ENCODE measurements at regions not wholly inside any gene's neighbourhood (a gene's known extent, or its start where the extent isn't known, plus 50 kb on each side); places are given as distances from the start of the nearest gene placed in this dataset.

GRCh38 chr5:117463881-117464570 is 889.4 kb upstream of the SEMA6A start:
- WGBS (ENCODE audit: insufficient coverage), result no CpG with 5 or more reads among the region's 3 CpGs
- DNase-seq, result peak; percentile 73
- H3K36me3 ChIP-seq (ENCODE audit: control insufficient read depth, insufficient read depth, low read length), result no peaks in the 10 kb centered on the region
- H3K27ac ChIP-seq (ENCODE audit: low read length), result peak overlapping the region; percentile 15
- no peaks in the 10 kb centered on the region for H3K27me3 ChIP-seq (ENCODE audit: control insufficient read depth, insufficient read depth, low read length)
- H3K4me1 ChIP-seq (ENCODE audit: control insufficient read depth, insufficient read depth, low read length), result peaks cover 6% of the 10 kb centered on the region
- H3K4me3 ChIP-seq (ENCODE audit: low read length), result no peak overlapping the region
- no peaks in the 10 kb centered on the region for H3K9me3 ChIP-seq (replicated peaks; ENCODE audit: control insufficient read depth, low read depth, low read length)

GRCh38 chr5:117461966-117462365 is 887.3 kb upstream of the SEMA6A start:
- Histone ChIP-seq H3K36me3 (ENCODE audit: control insufficient read depth, insufficient read depth, low read length) (no peaks in the 10 kb centered on the region), H3K9me3 (replicated peaks; ENCODE audit: control insufficient read depth, low read depth, low read length) (no peaks in the 10 kb centered on the region), H3K27ac (ENCODE audit: low read length) (no peak overlapping the region), H3K4me3 (ENCODE audit: low read length) (no peak overlapping the region), H3K4me1 (ENCODE audit: control insufficient read depth, insufficient read depth, low read length) (peaks cover 6% of the 10 kb centered on the region), H3K27me3 (ENCODE audit: control insufficient read depth, insufficient read depth, low read length) (no peaks in the 10 kb centered on the region)
- WGBS (ENCODE audit: insufficient coverage), result no CpG with 5 or more reads among the region's 2 CpGs
- DNase-seq, result peak; percentile 52

GRCh38 chr5:117461403-117461802 is 886.8 kb upstream of the SEMA6A start:
- no peak for DNase-seq
- Histone ChIP-seq H3K4me1 (ENCODE audit: control insufficient read depth, insufficient read depth, low read length) (peaks cover 6% of the 10 kb centered on the region), H3K4me3 (ENCODE audit: low read length) (no peak overlapping the region), H3K27ac (ENCODE audit: low read length) (no peak overlapping the region), H3K9me3 (replicated peaks; ENCODE audit: control insufficient read depth, low read depth, low read length) (no peaks in the 10 kb centered on the region), H3K27me3 (ENCODE audit: control insufficient read depth, insufficient read depth, low read length) (no peaks in the 10 kb centered on the region), H3K36me3 (ENCODE audit: control insufficient read depth, insufficient read depth, low read length) (no peaks in the 10 kb centered on the region)
- WGBS (ENCODE audit: insufficient coverage), result no CpG with 5 or more reads among the region's 1 CpG

- no peaks in the 10 kb centered on the region for H3K27me3 ChIP-seq (ENCODE audit: control insufficient read depth, insufficient read depth, low read length)
- no peaks in the 10 kb centered on the region for H3K9me3 ChIP-seq (replicated peaks; ENCODE audit: control insufficient read depth, low read depth, low read length)
- no peak overlapping the region for H3K4me3 ChIP-seq (ENCODE audit: low read length)
- H3K4me1 ChIP-seq (ENCODE audit: control insufficient read depth, insufficient read depth, low read length), result no peaks in the 10 kb centered on the region
- no CpG with 5 or more reads among the region's 1 CpG for WGBS (ENCODE audit: insufficient coverage)
- no peak overlapping the region for H3K27ac ChIP-seq (ENCODE audit: low read length)
- peak; percentile 57 for DNase-seq
- no peaks in the 10 kb centered on the region for H3K36me3 ChIP-seq (ENCODE audit: control insufficient read depth, insufficient read depth, low read length)
These were observed 883.0 kb upstream of the SEMA6A start for GRCh38 chr5:117457656-117458055.

- DNase-seq, result peak; percentile 83
- Histone ChIP-seq H3K4me3 (ENCODE audit: low read length) (no peak overlapping the region), H3K27me3 (ENCODE audit: control insufficient read depth, insufficient read depth, low read length) (no peaks in the 10 kb centered on the region), H3K9me3 (replicated peaks; ENCODE audit: control insufficient read depth, low read depth, low read length) (no peaks in the 10 kb centered on the region), H3K27ac (ENCODE audit: low read length) (peak overlapping the region; percentile 29), H3K4me1 (ENCODE audit: control insufficient read depth, insufficient read depth, low read length) (no peaks in the 10 kb centered on the region), H3K36me3 (ENCODE audit: control insufficient read depth, insufficient read depth, low read length) (no peaks in the 10 kb centered on the region)
- WGBS (ENCODE audit: insufficient coverage), result 42% methylated on average over 3 of the region's 4 CpGs
These were observed 882.3 kb upstream of the SEMA6A start for GRCh38 chr5:117456866-117457470.

GRCh38 chr5:117455236-117456233 is 880.9 kb upstream of the SEMA6A start:
- no peak for DNase-seq
- H3K4me1 ChIP-seq (ENCODE audit: control insufficient read depth, insufficient read depth, low read length), result no peaks in the 10 kb centered on the region
- no peak overlapping the region for H3K4me3 ChIP-seq (ENCODE audit: low read length)
- WGBS (ENCODE audit: insufficient coverage), result 76% methylated on average over 14 of the region's 21 CpGs
- no peaks in the 10 kb centered on the region for H3K9me3 ChIP-seq (replicated peaks; ENCODE audit: control insufficient read depth, low read depth, low read length)
- no peak overlapping the region for H3K27ac ChIP-seq (ENCODE audit: low read length)
- H3K36me3 ChIP-seq (ENCODE audit: control insufficient read depth, insufficient read depth, low read length), result no peaks in the 10 kb centered on the region
- no peaks in the 10 kb centered on the region for H3K27me3 ChIP-seq (ENCODE audit: control insufficient read depth, insufficient read depth, low read length)

- WGBS (ENCODE audit: insufficient coverage), result 42% methylated on average over 12 of the region's 13 CpGs
- H3K4me3 ChIP-seq (ENCODE audit: low read length), result no peak overlapping the region
- H3K36me3 ChIP-seq (ENCODE audit: control insufficient read depth, insufficient read depth, low read length), result no peaks in the 10 kb centered on the region
- H3K9me3 ChIP-seq (replicated peaks; ENCODE audit: control insufficient read depth, low read depth, low read length), result no peaks in the 10 kb centered on the region
- no peak overlapping the region for H3K27ac ChIP-seq (ENCODE audit: low read length)
- DNase-seq, result no peak
- H3K27me3 ChIP-seq (ENCODE audit: control insufficient read depth, insufficient read depth, low read length), result no peaks in the 10 kb centered on the region
- H3K4me1 ChIP-seq (ENCODE audit: control insufficient read depth, insufficient read depth, low read length), result no peaks in the 10 kb centered on the region
These were observed 880.1 kb upstream of the SEMA6A start for GRCh38 chr5:117454716-117455212.

- DNase-seq, result no peak
- Histone ChIP-seq H3K27ac (ENCODE audit: low read length) (no peak overlapping the region), H3K9me3 (replicated peaks; ENCODE audit: control insufficient read depth, low read depth, low read length) (no peaks in the 10 kb centered on the region), H3K27me3 (ENCODE audit: control insufficient read depth, insufficient read depth, low read length) (no peaks in the 10 kb centered on the region), H3K4me1 (ENCODE audit: control insufficient read depth, insufficient read depth, low read length) (peaks cover 2% of the 10 kb centered on the region), H3K4me3 (ENCODE audit: low read length) (no peak overlapping the region), H3K36me3 (ENCODE audit: control insufficient read depth, insufficient read depth, low read length) (no peaks in the 10 kb centered on the region)
- WGBS (ENCODE audit: insufficient coverage), result no CpG with 5 or more reads among the region's 4 CpGs
These were observed 862.2 kb upstream of the SEMA6A start for GRCh38 chr5:117436846-117437245.

- H3K36me3 ChIP-seq (ENCODE audit: control insufficient read depth, insufficient read depth, low read length), result no peaks in the 10 kb centered on the region
- DNase-seq, result no peak
- peaks cover 2% of the 10 kb centered on the region for H3K4me1 ChIP-seq (ENCODE audit: control insufficient read depth, insufficient read depth, low read length)
- no peak overlapping the region for H3K4me3 ChIP-seq (ENCODE audit: low read length)
- no peaks in the 10 kb centered on the region for H3K27me3 ChIP-seq (ENCODE audit: control insufficient read depth, insufficient read depth, low read length)
- WGBS (ENCODE audit: insufficient coverage), result no CpG with 5 or more reads among the region's 2 CpGs
- no peaks in the 10 kb centered on the region for H3K9me3 ChIP-seq (replicated peaks; ENCODE audit: control insufficient read depth, low read depth, low read length)
- H3K27ac ChIP-seq (ENCODE audit: low read length), result no peak overlapping the region
These were observed 860.6 kb upstream of the SEMA6A start for GRCh38 chr5:117435203-117435602.

- Histone ChIP-seq H3K36me3 (ENCODE audit: control insufficient read depth, insufficient read depth, low read length) (no peaks in the 10 kb centered on the region), H3K9me3 (replicated peaks; ENCODE audit: control insufficient read depth, low read depth, low read length) (no peaks in the 10 kb centered on the region), H3K27me3 (ENCODE audit: control insufficient read depth, insufficient read depth, low read length) (no peaks in the 10 kb centered on the region), H3K4me1 (ENCODE audit: control insufficient read depth, insufficient read depth, low read length) (peaks cover 2% of the 10 kb centered on the region), H3K27ac (ENCODE audit: low read length) (no peak overlapping the region), H3K4me3 (ENCODE audit: low read length) (no peak overlapping the region)
- peak; percentile 37 for DNase-seq
These were observed 859.6 kb upstream of the SEMA6A start for GRCh38 chr5:117434254-117434653.

Data from muscle of leg (tissue), 3 donors.